GM19239 (cell line): ENCODE measurements at regions not wholly inside any gene's neighbourhood (a gene's known extent, or its start where the extent isn't known, plus 50 kb on each side); places are given as distances from the start of the nearest gene placed in this dataset.
"Not testable (repeated sequence)": the region's sequence is repeated elsewhere in the genome, so short reads cannot be mapped to it uniquely, and the experiment has no call there.

ENCODE experiments used
- DNase-seq: peaks from one replicate; pipeline ENCODE4 v3.0.0; 2011; ENCODE audit warnings: low spot score; ENCODE audit not compliant: insufficient read length
- FAIRE-seq: peaks from 2 replicates; lab custom pipeline; 2011; peaks lifted over from hg19 to GRCh38; lab: Jason Lieb, UNC

DNA sequence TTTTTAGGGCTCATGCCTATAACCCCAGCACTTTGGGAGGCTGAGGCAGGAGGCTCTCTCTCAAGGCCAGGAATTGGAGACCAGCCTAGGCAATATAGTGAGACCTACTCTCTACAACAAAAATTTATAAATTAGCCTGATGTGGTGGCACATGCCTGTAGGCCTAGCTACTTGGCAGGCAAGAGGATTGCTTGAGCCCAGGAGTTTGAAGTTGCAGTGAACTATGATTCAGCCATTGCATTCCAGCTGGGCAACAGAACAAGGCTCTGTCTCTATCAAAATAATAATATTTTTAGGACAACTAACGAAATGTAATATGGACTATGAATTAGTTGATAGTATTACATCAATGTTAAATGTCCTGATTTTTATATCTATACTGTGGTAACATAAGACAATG is 68.8 kb upstream of the ARID1A start:
- FAIRE-seq = no peak
- no peak for DNase-seq

GRCh38 chr1:26627954-26628353 is 67.9 kb upstream of the ARID1A start:
- DNase-seq (no peak), FAIRE-seq (peak; percentile 72)

DNA sequence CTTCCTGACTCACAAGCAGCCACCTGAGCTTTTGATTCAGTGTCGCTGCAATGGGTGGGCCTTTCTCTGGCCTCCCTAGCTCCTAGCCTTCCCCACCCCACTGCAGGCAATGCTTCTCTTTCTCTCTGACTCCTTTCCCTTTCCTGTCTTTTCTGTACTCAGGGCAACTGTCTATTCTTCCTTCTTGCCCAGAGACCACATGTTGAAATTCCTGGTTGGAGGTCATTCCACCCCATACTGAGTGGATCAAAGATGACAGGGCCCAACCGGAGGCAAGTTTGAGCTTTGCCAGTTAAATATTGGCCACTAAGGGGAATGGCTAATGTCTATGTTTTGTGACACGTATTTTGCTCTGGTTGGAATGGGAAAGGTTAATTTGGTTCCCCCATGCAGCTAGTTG is 65.2 kb upstream of the ARID1A start:
- no peak for FAIRE-seq
- DNase-seq = no peak

- not testable (repeated sequence) for FAIRE-seq
Measured at GRCh38 chr1:26635800-26636199, 60.0 kb upstream of the ARID1A start.

DNA sequence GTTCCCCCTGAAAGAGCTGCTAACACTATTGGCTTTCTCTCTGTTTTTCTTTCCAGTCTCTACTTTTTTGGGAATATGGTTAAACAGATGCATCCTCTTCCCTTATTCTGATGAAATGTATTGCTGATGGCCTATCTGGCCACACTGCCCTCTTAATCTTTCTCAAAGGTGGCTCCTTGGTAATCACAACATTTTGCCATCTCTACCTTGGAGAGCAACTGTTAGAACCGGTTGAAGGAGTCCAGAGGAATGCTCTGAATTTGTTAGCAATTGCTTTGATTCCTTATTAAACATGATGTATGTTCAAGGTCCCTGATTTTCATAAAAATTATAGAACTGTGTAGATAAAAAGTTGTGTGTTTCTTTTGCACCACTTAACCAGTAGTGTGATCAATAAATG is 50.1 kb upstream of the ARID1A start:
- FAIRE-seq = no peak
- DNase-seq = no peak

More at GRCh38 chr1:26635800-26636199, 60.0 kb upstream of the ARID1A start:
- not testable (repeated sequence) for DNase-seq
